Tibial nerve (tissue), 4 donors: ENCODE measurements at regions not wholly inside any gene's neighbourhood (a gene's known extent, or its start where the extent isn't known, plus 50 kb on each side); places are given as distances from the start of the nearest gene placed in this dataset.

ENCODE experiments used
- DNase-seq, 2 donors: peaks; one replicate each; pipeline ENCODE4 v3.0.0-alpha.2; 2019; ENCODE audit warnings: low spot score in 2 of 2
- H3K27ac ChIP-seq, 4 donors: fragments of 200-600 bp; sonication (generic) in 3 of 4; one replicate each; pipeline ENCODE4 v1.5.1; 2017 to 2019; ENCODE audit warnings: mild to moderate bottlenecking in 1 of 4
- H3K27me3 ChIP-seq, 2 donors: fragments of 200-600 bp; sonication (generic) in 1 of 2; one replicate each; pipeline versions ENCODE4 v1.5.1 to v1.6.0; 2017 to 2019
- H3K36me3 ChIP-seq, 3 donors: fragments of 200-600 bp; sonication (generic); one replicate each; pipeline ENCODE4 v1.5.1; 2018 to 2019
- H3K4me1 ChIP-seq, 4 donors: fragments of 200-600 bp; sonication (generic) in 3 of 4; one replicate each; pipeline ENCODE4 v1.5.1; 2017 to 2019
- H3K4me3 ChIP-seq, 4 donors: fragments of 200-600 bp; sonication (generic) in 3 of 4; one replicate each; pipeline ENCODE4 v1.5.1; 2017 to 2019; ENCODE audit warnings: mild to moderate bottlenecking in 1 of 4, moderate library complexity in 1 of 4
- H3K9me3 ChIP-seq, 4 donors: fragments of 200-600 bp; sonication (generic) in 3 of 4; one replicate each; pipeline ENCODE4 v1.5.1; 2017 to 2019
- CTCF ChIP-seq, 5 experiments: fragments of 200-600 bp in 3 of 5; fragments of 450-650 bp in 2 of 5; sonication (generic) in 3 of 5; IDR thresholded peaks; one replicate each; pipeline ENCODE4 v1.5.1; 2016 to 2019; ENCODE audit warnings: antibody characterized with exemption in 5 of 5, mild to moderate bottlenecking in 3 of 5, moderate library complexity in 2 of 5
- EP300 ChIP-seq, 2 donors: sonication (generic); formaldehyde crosslinking; IDR thresholded peaks; one replicate each; pipeline ENCODE4 v1.6.1; 2017; ENCODE audit warnings: antibody characterized with exemption in 2 of 2, mild to moderate bottlenecking in 1 of 2
- POLR2A ChIP-seq, 2 donors: fragments of 450-650 bp; IDR thresholded peaks; one replicate each; pipeline ENCODE4 v1.6.1; 2017; ENCODE audit warnings: antibody characterized with exemption in 2 of 2, mild to moderate bottlenecking in 2 of 2, moderate library complexity in 2 of 2
- WGBS, 2 donors: methylation state at CpG; one replicate each; pipeline ENCODE4 v1.1.5; 2018; 5-methylcytosine and 5-hydroxymethylcytosine counted together

DNA sequence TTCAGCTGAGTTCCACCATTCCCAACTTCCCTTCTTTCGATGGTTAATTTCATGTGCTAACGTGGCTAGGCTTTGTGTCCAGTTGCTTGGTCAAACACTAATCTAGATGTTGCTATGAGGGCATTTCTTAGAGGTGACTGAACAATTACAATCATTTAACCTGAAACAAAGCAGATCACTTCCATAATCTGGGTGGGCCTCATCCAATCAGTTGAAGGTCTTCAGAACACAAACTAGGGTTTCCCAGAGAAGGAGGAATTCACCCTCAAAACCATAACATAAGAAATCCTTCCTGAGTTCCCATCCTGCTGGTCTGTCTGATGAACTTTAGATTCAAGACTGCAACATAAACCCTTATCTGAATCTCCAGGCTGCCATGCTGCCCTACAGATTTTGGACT, 2381.7 kb downstream of the MAT2B start:
- DNase-seq, result no peak
- Histone ChIP-seq H3K36me3 (no peaks in the 10 kb centered on the region), H3K27ac (no peak overlapping the region), H3K27me3 (no peaks in the 10 kb centered on the region), H3K4me3 (no peak overlapping the region), H3K9me3 (no peaks in the 10 kb centered on the region), H3K4me1 (no peaks in the 10 kb centered on the region)
- WGBS, 2 donors, result 89 to 94% methylated on average over 2 of the region's 2 CpGs
- no peak for TF ChIP-seq CTCF (IDR thresholded peaks at IDR 0.05)
- no peak for TF ChIP-seq POLR2A (IDR thresholded peaks at IDR 0.05)
- no peak for TF ChIP-seq EP300 (IDR thresholded peaks at IDR 0.05)

DNA sequence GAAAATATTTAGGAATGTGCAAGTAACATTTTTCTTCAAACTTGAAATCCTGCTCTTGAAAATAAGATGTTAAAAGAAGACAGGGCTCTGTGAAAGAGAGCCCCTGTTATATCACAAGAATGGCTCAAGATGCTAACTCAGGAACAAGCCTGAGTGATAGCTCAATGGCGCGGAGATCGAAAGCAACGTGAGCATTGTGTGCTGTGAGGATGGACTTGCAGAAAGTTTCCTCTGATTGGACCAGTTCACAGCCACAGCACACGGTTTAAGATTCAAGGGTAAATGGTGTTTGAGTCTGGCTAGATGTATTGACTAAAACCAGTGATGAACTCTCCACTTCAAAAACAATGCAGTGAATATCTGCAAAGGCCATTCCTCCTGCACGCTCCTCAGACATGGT, 2387.0 kb downstream of the MAT2B start:
- no peak for TF ChIP-seq EP300 (IDR thresholded peaks at IDR 0.05)
- no peak for TF ChIP-seq POLR2A (IDR thresholded peaks at IDR 0.05)
- no peak for TF ChIP-seq CTCF (IDR thresholded peaks at IDR 0.05)
- Histone ChIP-seq H3K4me1 (no peaks in the 10 kb centered on the region), H3K36me3 (no peaks in the 10 kb centered on the region), H3K9me3 (no peaks in the 10 kb centered on the region), H3K4me3 (no peak overlapping the region), H3K27ac (no peak overlapping the region), H3K27me3 (no peaks in the 10 kb centered on the region)
- no peak for DNase-seq
- 88 to 90% methylated on average over 6 of the region's 6 CpGs for WGBS, 2 donors

- 84 to 92% methylated on average over 3 of the region's 3 CpGs for WGBS, 2 donors
- Histone ChIP-seq H3K27ac (no peak overlapping the region), H3K4me1 (no peaks in the 10 kb centered on the region), H3K9me3 (no peaks in the 10 kb centered on the region), H3K27me3 (no peaks in the 10 kb centered on the region), H3K36me3 (no peaks in the 10 kb centered on the region), H3K4me3 (no peak overlapping the region)
- DNase-seq, result no peak
- TF ChIP-seq EP300 (IDR thresholded peaks at IDR 0.05) (no peak), CTCF (IDR thresholded peaks at IDR 0.05) (no peak), POLR2A (IDR thresholded peaks at IDR 0.05) (no peak)
Observed at GRCh38 chr5:165894916-165895315, 2389.5 kb downstream of the MAT2B start.

DNA sequence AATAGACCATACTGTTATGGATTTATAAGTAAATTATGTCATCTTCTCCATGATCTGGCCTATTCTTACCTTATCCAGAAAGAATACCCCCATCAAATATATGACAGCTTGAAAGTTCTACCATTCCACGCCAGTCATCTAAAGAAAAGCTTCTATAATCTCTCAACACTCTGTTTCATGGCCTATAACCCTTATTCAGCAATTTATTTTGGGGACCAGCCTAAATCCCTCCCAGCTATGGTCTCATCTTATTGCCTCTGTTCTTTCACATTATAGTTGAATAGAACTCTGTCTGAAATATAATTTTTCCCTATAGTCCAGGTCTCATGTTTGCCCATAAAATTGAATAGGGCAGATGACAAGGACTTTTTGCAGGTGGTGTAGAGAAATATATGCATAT, 2387.6 kb upstream of the WWC1 start:
- no peaks in the 10 kb centered on the region for H3K4me1 ChIP-seq
- H3K27ac ChIP-seq, result no peak overlapping the region
- WGBS, 2 donors, result 78 to 88% methylated on average over 1 of the region's 1 CpG
- no peaks in the 10 kb centered on the region for H3K36me3 ChIP-seq
- no peak for DNase-seq
- TF ChIP-seq EP300 (IDR thresholded peaks at IDR 0.05) (no peak), POLR2A (IDR thresholded peaks at IDR 0.05) (no peak), CTCF (IDR thresholded peaks at IDR 0.05) (no peak)
- peaks cover 0 to under 1% (median 0%) of the 10 kb centered on the region in 4 donors for H3K9me3 ChIP-seq
- no peaks in the 10 kb centered on the region for H3K27me3 ChIP-seq
- no peak overlapping the region for H3K4me3 ChIP-seq

DNA sequence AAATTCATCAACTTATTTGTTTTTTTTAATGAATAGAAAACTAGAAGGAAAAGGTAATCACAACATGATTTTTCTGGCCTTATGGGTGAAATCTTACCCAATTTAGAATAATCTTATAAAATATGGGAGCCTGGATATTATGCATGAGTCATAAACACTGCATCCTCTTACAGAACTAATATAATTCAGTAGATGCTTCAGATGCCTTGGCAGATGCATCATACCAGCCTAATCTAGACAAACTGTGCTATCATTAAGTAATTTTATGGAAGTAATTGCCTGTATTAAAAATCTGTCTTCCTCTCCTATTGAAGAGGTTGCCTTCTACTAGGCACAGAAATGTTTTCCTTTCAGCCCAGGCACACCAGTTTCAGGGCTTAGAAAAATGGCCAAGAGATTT, 2384.6 kb upstream of the WWC1 start:
- Histone ChIP-seq H3K27me3 (no peaks in the 10 kb centered on the region), H3K4me3 (no peak overlapping the region), H3K36me3 (no peaks in the 10 kb centered on the region), H3K9me3 (peaks cover 0 to 9% (median 0%) of the 10 kb centered on the region in 4 donors), H3K4me1 (no peaks in the 10 kb centered on the region), H3K27ac (no peak overlapping the region)
- no peak for TF ChIP-seq EP300 (IDR thresholded peaks at IDR 0.05)
- TF ChIP-seq CTCF (IDR thresholded peaks at IDR 0.05), result no peak
- TF ChIP-seq POLR2A (IDR thresholded peaks at IDR 0.05), result no peak
- no peak for DNase-seq
